C4-2B (cell line): ENCODE measurements at regions not wholly inside any gene's neighbourhood (a gene's known extent, or its start where the extent isn't known, plus 50 kb on each side); places are given as distances from the start of the nearest gene placed in this dataset.
"Not testable (repeated sequence)": the region's sequence is repeated elsewhere in the genome, so short reads cannot be mapped to it uniquely, and the experiment has no call there.

ENCODE experiments used
- H3K27ac ChIP-seq: fragments of 450-650 bp; 2 replicates; pipeline ENCODE4 v1.5.1; 2017
- ZFX ChIP-seq: fragments of 450-650 bp; IDR thresholded peaks from 2 replicates; pipeline ENCODE4 v1.6.1; 2017
- TF ChIP-seq, protein P1 (sequence below): fragments of 450-650 bp; conservative IDR thresholded peaks from 2 replicates; pipeline ENCODE4 v1.5.1; 2017; ENCODE audit warnings: mild to moderate bottlenecking

DNA sequence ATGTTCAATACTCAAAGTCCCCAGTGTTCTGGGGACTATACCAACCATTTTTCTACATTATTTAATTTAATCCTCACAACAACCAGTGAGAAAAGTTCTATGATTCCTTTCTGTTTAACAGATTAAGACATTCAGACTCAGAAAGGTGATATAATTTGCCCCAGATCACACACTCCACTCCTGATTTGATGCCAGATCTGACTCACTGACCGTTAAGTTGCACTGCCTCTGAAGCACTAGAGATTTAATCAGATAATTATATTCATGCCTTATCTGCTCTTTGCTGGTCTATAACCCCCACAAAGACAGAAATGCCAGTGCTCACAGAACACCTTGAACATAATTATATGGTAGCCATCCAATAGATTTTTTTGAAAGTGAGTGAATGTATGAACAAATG, 501.0 kb downstream of the IGSF11 start:
- no peak overlapping the region for H3K27ac ChIP-seq
- TF ChIP-seq, protein P1, sequence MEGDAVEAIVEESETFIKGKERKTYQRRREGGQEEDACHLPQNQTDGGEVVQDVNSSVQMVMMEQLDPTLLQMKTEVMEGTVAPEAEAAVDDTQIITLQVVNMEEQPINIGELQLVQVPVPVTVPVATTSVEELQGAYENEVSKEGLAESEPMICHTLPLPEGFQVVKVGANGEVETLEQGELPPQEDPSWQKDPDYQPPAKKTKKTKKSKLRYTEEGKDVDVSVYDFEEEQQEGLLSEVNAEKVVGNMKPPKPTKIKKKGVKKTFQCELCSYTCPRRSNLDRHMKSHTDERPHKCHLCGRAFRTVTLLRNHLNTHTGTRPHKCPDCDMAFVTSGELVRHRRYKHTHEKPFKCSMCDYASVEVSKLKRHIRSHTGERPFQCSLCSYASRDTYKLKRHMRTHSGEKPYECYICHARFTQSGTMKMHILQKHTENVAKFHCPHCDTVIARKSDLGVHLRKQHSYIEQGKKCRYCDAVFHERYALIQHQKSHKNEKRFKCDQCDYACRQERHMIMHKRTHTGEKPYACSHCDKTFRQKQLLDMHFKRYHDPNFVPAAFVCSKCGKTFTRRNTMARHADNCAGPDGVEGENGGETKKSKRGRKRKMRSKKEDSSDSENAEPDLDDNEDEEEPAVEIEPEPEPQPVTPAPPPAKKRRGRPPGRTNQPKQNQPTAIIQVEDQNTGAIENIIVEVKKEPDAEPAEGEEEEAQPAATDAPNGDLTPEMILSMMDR: no peak
- no peak for TF ChIP-seq ZFX

DNA sequence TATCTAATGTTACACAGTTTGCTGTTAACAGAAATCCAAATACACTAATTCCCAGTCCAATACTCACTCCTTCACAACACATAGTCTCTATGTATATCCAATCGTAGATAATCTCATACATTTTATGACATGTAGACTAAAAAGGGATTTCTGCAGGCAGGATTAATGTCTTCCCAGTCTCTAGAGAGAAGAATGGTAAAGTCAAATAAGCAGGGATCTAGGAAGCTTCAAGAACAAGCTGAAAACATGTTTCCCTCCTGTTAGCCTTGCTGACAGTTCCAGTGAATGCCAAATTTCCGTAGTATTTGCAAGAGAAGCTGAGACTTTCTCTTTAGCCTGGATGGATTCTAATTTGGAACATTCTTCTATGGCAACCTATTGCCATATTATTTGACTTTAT, 500.1 kb downstream of the IGSF11 start:
- TF ChIP-seq, protein P1: no peak
- TF ChIP-seq ZFX: no peak

DNA sequence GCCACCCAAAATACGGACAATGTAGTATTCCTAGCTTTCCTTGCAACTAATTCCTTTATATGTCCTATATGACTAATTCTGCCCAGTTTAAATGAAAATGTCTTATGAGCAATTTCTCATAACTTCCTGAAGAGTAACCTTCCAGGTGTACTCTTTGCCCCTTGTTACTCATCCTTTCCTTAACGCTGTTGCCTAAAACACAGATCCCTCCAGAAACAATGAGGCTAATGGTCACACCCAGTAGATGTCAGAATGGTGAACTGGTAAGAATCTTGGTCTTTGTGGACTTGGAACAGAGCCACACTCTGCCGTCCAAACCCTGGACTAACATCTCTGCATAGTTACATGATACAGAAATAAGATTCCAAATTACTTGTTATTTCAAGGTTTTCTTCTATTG, 497.9 kb downstream of the IGSF11 start:
- no peak overlapping the region for H3K27ac ChIP-seq
- no peak for TF ChIP-seq ZFX
- TF ChIP-seq, protein P1: no peak

More for the DNA sequence above, 500.1 kb downstream of the IGSF11 start:
- H3K27ac ChIP-seq: no peak overlapping the region

DNA sequence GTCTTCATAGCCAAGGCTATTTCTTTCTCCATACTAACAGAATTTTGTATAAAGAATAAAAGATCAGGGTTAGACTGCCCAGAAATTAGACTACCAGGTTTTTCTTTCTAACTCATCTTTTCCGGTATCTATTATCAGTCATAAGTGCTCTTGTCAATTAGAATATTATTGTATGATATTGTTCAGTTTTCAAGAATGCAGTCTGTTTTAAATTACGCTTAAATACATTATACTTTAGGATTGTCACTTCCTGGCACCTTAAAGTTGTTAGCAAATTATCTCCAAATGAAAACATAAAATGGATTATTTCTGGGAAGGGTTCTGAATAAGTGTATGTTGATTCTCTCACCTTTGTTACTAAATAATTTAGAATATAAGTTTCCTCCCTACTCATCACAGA, 497.2 kb downstream of the IGSF11 start:
- TF ChIP-seq ZFX: no peak
- TF ChIP-seq, protein P1: no peak
- H3K27ac ChIP-seq: no peak overlapping the region

DNA sequence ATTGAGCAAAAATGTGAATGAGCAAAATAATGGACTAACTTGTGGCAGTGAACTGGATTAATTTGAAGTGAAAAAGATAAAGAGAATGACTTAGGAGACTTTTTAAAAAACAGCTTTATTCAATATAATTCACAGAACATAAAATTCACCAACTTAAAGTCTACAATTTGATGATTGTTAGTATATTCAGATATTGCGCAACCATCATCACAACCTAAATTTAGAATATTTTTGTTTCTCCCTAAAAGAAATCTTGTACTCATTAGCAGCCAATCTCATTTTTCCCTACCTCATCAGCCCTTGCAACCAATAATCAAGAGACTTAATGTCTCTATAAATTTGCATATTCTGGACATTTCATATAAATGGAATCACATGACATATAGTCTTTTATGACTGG, 496.5 kb downstream of the IGSF11 start:
- H3K27ac ChIP-seq: no peak overlapping the region
- TF ChIP-seq, protein P1: no peak
- no peak for TF ChIP-seq ZFX

DNA sequence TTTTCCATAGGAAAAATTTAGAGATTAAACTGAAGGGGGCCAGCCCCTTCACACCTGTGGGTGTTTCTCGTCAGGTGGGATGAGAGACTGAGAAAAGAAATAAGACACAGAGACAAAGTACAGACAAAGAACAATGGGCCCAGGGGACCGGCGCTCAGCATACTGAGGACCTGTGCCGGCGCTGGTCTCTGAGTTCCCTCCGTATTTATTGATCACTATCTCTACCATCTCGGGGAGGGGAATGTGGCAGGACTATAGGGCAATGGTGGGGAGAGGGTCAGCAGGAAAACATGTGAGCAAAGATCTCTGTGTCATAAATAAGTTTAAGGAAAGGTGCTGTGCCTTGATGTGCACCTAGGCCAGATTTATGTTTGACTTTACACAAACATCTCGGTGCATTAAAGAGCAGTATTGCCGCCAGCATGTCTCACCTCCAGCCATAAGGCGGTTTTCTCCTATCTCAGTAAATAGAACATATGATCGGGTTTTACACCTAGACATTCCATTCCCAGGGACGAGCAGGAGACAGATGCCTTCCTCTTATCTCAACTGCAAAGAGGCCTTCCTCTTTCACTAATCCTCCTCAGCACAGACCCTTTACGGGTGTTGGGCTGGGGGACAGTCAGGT, 494.7 kb downstream of the IGSF11 start:
- not testable (repeated sequence) for H3K27ac ChIP-seq

DNA sequence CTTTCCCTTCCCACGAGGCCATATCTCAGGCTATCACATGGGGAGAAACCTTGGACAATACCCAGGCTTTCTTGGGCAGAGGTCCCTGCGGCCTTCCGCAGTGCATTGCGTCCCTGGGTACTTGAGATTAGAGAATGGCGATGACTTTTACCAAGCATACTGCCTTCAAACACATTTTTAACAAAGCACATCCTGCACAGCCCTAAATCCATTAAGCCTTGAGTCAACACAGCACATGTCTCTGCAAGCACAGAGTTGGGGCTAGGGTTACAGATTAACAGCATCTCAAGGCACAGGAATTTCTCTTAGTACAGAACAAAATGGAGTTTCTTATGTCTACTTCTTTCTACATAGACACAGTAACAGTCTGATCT, 494.2 kb downstream of the IGSF11 start:
- not testable (repeated sequence) for H3K27ac ChIP-seq

DNA sequence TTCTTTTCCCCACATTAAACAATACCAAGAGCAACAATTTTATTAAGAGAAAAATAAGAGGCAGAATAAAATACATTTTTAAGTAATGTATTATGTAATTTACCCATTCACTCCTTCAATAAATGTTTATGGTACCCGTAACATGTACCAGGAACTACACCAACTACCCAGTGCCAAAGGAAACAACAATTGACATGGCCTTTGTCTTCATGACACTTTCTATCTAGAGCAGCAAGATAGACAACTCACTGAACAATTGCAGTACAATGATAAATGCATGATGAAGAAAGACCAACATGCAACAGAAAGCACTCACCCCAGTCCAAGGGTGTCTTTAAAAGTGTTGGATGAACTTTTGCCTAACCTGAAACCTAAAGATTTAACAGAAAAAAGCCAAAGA, 493.8 kb downstream of the IGSF11 start:
- no peak for TF ChIP-seq ZFX
- TF ChIP-seq, protein P1: no peak
- no peak overlapping the region for H3K27ac ChIP-seq
